ENCODE measurements at regions not wholly inside any gene's neighbourhood (a gene's known extent, or its start where the extent isn't known, plus 50 kb on each side); places are given as distances from the start of the nearest gene placed in this dataset.

DNA sequence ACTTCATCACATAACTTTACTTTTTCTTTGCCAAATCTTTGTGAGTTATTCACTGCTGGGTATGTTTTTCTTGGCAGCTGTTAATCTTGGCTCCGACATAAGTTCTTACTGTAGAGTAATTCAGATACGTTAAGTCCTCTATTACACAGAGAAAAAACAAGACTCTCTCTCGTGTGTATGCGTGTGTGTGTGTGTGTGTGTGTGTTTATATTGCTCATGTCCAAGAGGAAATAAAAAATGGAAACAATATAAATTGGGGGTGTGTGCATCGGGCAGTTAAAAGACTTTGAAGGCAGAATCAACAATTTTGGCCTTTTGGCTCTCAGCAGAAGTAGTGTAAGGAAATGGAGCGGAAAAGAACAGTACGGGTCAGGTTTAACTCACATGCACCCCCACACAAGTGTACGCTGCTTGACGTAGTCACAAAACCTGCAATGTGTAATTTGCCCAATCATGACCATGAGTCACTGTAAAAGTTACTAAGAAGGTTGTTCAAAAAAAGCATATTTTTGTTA lies 67.2 kb upstream of the IFNE start (continued):
- TF ChIP-seq TBX2 (CRISPR knock-in tag; IDR thresholded peaks at IDR 0.05; ENCODE audit: borderline replicate concordance) (no peak), FOXJ3 (CRISPR knock-in tag; IDR thresholded peaks at IDR 0.05; ENCODE audit: borderline replicate concordance) (no peak), ZC3H13 (CRISPR knock-in tag; IDR thresholded peaks at IDR 0.05) (no peak), SRF (IDR thresholded peaks at IDR 0.05; ENCODE audit: low read depth, low read length) (no peak)

DNA sequence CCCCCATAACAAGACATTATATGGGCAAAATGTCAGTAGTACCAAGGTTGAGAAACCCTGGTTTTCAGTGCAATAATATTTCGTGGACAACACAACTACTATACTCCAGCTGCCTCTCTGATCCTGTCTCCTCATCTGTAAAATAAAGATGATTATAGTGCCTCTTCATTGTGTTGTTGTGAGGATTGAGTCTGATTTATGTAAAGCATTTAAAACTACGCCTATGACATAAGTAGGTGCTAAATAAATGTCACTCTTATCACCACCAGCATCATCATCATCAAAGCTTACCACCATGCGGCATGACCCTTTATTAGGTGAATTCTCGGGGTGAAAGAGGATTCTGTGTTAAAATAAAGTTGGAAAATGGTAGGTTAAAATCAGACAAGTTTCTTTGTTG lies 67.8 kb upstream of the IFNE start:
- Histone ChIP-seq H3K79me2 (ENCODE audit: insufficient read depth, low read length) (no peaks in the 10 kb centered on the region), H3K36me3 (replicated peaks in 1 of 2; ENCODE audit: control insufficient read depth in 1 of 2, insufficient read depth in 2 of 2, low read length in 2 of 2) (no peaks in the 10 kb centered on the region), H3K27ac (ENCODE audit: extremely low read length, insufficient read depth, low read length) (no peak overlapping the region), H4K20me1 (ENCODE audit: insufficient read depth, low read length) (no peaks in the 10 kb centered on the region), H3K9ac (ENCODE audit: insufficient read depth, low read depth, low read length) (no peak overlapping the region), H3K4me3 (replicated peaks in 1 of 3; ENCODE audit: insufficient read depth in 1 of 3, low read depth in 2 of 3, low read length in 3 of 3) (no peak overlapping the region), H3K27me3 (ENCODE audit: control insufficient read depth in 1 of 2, insufficient read depth in 2 of 2, low read length in 2 of 2) (no peaks in the 10 kb centered on the region), H2AFZ (ENCODE audit: low read length) (no peak overlapping the region), H3K4me2 (ENCODE audit: low read depth, low read length) (no peak overlapping the region), H3K9me3 (ENCODE audit: low read length) (no peaks in the 10 kb centered on the region), H3K4me1 (ENCODE audit: insufficient read depth, low read length) (no peaks in the 10 kb centered on the region)
- ChIA-PET POLR2A (no interaction called here), CTCF (ENCODE audit: low intra/inter-chr PET ratio, low total read pairs) (no interaction called here)
- FAIRE-seq, result no peak
- in situ Hi-C loops (cut with HindIII; ENCODE audit: extremely low pct_ligation_motif_present, low pct_unique_long_range_greater_than_20kb) (no loop called here), intact Hi-C loops (cut with micrococcal nuclease; ENCODE audit: unreplicated experiment) (no loop called here)
- DNase-seq (ENCODE audit: low spot score), result no peak
- no TSS peak for BruUV-seq (replicated peaks)
- WGBS (ENCODE audit: low lambda C conversion rate), result 21% methylated on average over 4 of the region's 4 CpGs
- no peak for ATAC-seq
- no peak for TF ChIP-seq ZNF460 (CRISPR knock-in tag; IDR thresholded peaks at IDR 0.05; ENCODE audit: borderline replicate concordance)
- no peak for TF ChIP-seq ZNF790 (CRISPR knock-in tag; IDR thresholded peaks at IDR 0.05; ENCODE audit: borderline replicate concordance)
- TF ChIP-seq GATAD2A (CRISPR knock-in tag; IDR thresholded peaks at IDR 0.05), result no peak
- no peak for TF ChIP-seq BHLHE40 (IDR thresholded peaks at IDR 0.05; ENCODE audit: low read length)
- TF ChIP-seq, protein P1, sequence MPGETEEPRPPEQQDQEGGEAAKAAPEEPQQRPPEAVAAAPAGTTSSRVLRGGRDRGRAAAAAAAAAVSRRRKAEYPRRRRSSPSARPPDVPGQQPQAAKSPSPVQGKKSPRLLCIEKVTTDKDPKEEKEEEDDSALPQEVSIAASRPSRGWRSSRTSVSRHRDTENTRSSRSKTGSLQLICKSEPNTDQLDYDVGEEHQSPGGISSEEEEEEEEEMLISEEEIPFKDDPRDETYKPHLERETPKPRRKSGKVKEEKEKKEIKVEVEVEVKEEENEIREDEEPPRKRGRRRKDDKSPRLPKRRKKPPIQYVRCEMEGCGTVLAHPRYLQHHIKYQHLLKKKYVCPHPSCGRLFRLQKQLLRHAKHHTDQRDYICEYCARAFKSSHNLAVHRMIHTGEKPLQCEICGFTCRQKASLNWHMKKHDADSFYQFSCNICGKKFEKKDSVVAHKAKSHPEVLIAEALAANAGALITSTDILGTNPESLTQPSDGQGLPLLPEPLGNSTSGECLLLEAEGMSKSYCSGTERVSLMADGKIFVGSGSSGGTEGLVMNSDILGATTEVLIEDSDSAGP (CRISPR knock-in tag; IDR thresholded peaks at IDR 0.05; ENCODE audit: borderline replicate concordance), result no peak
- TF ChIP-seq SKI (IDR thresholded peaks at IDR 0.05; ENCODE audit: partially characterized antibody), result no peak
- TF ChIP-seq, protein P2, sequence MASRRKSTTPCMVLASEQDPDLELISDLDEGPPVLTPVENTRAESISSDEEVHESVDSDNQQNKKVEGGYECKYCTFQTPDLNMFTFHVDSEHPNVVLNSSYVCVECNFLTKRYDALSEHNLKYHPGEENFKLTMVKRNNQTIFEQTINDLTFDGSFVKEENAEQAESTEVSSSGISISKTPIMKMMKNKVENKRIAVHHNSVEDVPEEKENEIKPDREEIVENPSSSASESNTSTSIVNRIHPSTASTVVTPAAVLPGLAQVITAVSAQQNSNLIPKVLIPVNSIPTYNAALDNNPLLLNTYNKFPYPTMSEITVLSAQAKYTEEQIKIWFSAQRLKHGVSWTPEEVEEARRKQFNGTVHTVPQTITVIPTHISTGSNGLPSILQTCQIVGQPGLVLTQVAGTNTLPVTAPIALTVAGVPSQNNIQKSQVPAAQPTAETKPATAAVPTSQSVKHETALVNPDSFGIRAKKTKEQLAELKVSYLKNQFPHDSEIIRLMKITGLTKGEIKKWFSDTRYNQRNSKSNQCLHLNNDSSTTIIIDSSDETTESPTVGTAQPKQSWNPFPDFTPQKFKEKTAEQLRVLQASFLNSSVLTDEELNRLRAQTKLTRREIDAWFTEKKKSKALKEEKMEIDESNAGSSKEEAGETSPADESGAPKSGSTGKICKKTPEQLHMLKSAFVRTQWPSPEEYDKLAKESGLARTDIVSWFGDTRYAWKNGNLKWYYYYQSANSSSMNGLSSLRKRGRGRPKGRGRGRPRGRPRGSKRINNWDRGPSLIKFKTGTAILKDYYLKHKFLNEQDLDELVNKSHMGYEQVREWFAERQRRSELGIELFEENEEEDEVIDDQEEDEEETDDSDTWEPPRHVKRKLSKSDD (CRISPR knock-in tag; IDR thresholded peaks at IDR 0.05; ENCODE audit: low read depth), result no peak
- no peak for TF ChIP-seq HHEX (CRISPR knock-in tag; IDR thresholded peaks at IDR 0.05)
- TF ChIP-seq, protein P3, sequence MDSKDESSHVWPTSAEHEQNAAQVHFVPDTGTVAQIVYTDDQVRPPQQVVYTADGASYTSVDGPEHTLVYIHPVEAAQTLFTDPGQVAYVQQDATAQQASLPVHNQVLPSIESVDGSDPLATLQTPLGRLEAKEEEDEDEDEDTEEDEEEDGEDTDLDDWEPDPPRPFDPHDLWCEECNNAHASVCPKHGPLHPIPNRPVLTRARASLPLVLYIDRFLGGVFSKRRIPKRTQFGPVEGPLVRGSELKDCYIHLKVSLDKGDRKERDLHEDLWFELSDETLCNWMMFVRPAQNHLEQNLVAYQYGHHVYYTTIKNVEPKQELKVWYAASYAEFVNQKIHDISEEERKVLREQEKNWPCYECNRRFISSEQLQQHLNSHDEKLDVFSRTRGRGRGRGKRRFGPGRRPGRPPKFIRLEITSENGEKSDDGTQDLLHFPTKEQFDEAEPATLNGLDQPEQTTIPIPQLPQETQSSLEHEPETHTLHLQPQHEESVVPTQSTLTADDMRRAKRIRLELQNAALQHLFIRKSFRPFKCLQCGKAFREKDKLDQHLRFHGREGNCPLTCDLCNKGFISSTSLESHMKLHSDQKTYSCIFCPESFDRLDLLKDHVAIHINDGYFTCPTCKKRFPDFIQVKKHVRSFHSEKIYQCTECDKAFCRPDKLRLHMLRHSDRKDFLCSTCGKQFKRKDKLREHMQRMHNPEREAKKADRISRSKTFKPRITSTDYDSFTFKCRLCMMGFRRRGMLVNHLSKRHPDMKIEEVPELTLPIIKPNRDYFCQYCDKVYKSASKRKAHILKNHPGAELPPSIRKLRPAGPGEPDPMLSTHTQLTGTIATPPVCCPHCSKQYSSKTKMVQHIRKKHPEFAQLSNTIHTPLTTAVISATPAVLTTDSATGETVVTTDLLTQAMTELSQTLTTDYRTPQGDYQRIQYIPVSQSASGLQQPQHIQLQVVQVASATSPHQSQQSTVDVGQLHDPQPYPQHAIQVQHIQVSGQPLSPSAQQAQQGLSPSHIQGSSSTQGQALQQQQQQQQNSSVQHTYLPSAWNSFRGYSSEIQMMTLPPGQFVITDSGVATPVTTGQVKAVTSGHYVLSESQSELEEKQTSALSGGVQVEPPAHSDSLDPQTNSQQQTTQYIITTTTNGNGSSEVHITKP (CRISPR knock-in tag; IDR thresholded peaks at IDR 0.05; ENCODE audit: low read depth), result no peak
- TF ChIP-seq, protein P4, sequence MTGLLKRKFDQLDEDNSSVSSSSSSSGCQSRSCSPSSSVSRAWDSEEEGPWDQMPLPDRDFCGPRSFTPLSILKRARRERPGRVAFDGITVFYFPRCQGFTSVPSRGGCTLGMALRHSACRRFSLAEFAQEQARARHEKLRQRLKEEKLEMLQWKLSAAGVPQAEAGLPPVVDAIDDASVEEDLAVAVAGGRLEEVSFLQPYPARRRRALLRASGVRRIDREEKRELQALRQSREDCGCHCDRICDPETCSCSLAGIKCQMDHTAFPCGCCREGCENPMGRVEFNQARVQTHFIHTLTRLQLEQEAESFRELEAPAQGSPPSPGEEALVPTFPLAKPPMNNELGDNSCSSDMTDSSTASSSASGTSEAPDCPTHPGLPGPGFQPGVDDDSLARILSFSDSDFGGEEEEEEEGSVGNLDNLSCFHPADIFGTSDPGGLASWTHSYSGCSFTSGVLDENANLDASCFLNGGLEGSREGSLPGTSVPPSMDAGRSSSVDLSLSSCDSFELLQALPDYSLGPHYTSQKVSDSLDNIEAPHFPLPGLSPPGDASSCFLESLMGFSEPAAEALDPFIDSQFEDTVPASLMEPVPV (CRISPR knock-in tag; IDR thresholded peaks at IDR 0.05), result no peak

Measured in HepG2 (cell line).